MM.1S (cell line): ENCODE measurements at regions not wholly inside any gene's neighbourhood (a gene's known extent, or its start where the extent isn't known, plus 50 kb on each side); places are given as distances from the start of the nearest gene placed in this dataset.

Source experiments
- EZH2 ChIP-seq: fragments of 300-600 bp; sonication (generic); optimal IDR thresholded peaks from 2 replicates; pipeline ENCODE3; 2017; ENCODE audit warnings: low read depth, mild to moderate bottlenecking, antibody characterized with exemption, low read length, mixed read lengths
- EZH2phosphoT487 ChIP-seq: fragments of 300-600 bp; sonication (generic); IDR thresholded peaks from 2 replicates; pipeline ENCODE4 v1.6.1; 2018; ENCODE audit warnings: antibody characterized with exemption, low read length
- TF ChIP-seq, protein P1 (sequence below): fragments of 300-600 bp; sonication (generic); IDR thresholded peaks from 2 replicates; pipeline ENCODE4 v1.5.1; 2016; ENCODE audit warnings: antibody characterized with exemption, low read length, mixed read lengths

DNA sequence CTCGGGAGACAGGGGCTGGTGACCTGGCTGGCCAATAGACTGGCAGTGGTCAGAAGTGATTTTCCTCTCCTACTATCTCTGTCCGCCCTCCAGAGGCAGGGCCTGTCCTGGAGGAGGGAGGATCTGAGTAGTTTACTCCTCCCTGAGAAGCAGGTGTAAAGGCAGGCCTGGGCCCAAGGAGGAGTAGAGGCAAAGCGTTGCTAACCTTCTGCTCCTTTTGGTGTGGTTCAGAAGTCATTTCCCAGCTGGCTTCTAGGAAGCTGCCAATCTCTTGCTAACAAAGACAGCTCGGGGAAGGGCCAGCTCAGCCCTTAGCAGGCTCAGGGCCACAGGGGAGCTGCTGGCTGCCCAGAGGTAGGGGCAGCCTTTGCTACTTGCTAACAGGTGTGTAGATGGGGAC, 151.1 kb upstream of the NECTIN1 start:
- TF ChIP-seq EZH2 (no peak), EZH2phosphoT487 (no peak)
- TF ChIP-seq, protein P1, sequence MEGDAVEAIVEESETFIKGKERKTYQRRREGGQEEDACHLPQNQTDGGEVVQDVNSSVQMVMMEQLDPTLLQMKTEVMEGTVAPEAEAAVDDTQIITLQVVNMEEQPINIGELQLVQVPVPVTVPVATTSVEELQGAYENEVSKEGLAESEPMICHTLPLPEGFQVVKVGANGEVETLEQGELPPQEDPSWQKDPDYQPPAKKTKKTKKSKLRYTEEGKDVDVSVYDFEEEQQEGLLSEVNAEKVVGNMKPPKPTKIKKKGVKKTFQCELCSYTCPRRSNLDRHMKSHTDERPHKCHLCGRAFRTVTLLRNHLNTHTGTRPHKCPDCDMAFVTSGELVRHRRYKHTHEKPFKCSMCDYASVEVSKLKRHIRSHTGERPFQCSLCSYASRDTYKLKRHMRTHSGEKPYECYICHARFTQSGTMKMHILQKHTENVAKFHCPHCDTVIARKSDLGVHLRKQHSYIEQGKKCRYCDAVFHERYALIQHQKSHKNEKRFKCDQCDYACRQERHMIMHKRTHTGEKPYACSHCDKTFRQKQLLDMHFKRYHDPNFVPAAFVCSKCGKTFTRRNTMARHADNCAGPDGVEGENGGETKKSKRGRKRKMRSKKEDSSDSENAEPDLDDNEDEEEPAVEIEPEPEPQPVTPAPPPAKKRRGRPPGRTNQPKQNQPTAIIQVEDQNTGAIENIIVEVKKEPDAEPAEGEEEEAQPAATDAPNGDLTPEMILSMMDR, result no peak
